Breast epithelium (tissue), 3 donors: ENCODE measurements at regions not wholly inside any gene's neighbourhood (a gene's known extent, or its start where the extent isn't known, plus 50 kb on each side); places are given as distances from the start of the nearest gene placed in this dataset.

Experiments
- CTCF ChIP-seq, 3 donors: fragments of 450-650 bp; IDR thresholded peaks; one replicate each; pipeline ENCODE4 v1.5.1; 2016 to 2017; ENCODE audit warnings: antibody characterized with exemption in 3 of 3, mild to moderate bottlenecking in 3 of 3, moderate library complexity in 3 of 3
- POLR2A ChIP-seq: fragments of 450-650 bp; IDR thresholded peaks from one replicate; pipeline ENCODE4 v1.6.1; 2016; ENCODE audit warnings: antibody characterized with exemption, mild to moderate bottlenecking, moderate library complexity

- no peak for TF ChIP-seq POLR2A
- TF ChIP-seq CTCF (IDR thresholded peaks at IDR 0.05), result no peak
Observed at GRCh38 chr1:56028244-56028643, 551.1 kb downstream of the PLPP3 start.
